ENCODE measurements at regions not wholly inside any gene's neighbourhood (a gene's known extent, or its start where the extent isn't known, plus 50 kb on each side); places are given as distances from the start of the nearest gene placed in this dataset.

DNA sequence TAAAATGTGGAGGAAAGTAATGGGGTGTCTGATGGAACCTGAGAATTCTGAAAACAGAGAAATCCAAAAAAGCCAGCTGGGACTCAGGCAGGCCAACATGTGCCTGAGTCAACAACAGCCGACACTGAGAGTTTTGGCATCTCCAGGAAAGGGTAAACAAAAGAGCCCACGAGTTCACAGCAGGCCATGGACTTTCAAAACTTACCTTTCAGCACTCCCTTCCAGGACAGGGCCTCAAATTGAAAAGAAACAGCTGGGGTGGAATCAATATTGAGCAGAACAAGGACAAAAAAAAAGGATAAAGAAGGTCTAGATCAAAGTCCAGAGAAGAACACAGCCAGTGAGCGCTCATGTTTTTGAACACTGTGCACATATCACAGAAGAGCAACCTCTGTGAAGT lies 735.4 kb upstream of the GRM7 start:
- DNase-seq, result no peak

DNA sequence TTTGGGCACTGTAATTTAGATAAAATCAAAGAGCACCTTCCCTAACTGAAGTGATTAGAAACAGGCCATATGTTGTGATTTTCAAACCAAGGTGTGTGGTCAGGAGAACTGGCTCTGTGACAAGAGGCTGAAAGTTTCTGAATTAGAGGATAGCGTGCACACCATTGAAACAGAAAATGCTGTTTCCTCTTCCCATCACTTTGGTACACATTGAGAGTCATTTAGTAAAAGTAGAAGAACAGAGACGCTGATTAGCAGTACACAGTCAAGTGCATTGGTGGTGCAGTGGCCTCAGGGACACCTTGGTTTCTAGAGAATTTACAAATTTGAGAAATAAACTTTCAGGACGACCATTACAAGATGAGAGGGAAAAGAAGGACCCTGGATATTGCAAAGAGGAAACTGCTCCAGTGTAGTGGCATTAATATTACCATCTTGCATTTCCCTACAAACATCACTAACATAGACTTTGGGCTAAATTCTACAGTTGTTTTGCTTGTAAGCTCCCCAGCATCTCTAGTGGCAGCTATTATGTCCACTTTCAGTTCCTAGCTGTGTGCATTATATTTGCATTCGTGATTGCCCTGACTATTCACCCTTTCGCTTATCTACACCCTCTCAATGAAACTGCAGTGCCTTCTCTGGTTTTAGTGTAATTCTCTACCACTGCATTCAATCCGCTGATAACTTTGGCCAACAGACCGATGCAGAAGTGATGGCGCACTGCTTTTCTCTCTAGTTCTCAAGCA lies 728.1 kb upstream of the GRM7 start:
- DNase-seq, result no peak

DNA sequence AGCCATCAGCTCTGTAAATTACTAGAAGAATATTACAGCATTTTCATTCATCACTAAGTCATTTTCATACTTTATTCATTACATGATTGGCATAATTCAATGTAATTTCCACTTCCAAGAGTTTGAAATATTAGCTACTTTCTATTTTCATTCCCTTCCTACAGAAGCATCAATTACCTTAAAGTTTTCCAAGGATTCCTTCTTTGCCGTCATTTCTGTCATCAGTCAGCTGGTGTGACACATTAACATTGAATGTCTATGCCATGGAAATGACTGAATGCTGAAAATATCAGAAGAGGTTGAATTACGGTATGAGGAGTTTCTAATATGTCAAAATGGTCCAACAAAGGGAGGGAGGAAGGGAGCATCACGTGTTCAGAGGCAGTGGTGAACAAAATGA lies 718.2 kb upstream of the GRM7 start:
- DNase-seq, result no peak

DNA sequence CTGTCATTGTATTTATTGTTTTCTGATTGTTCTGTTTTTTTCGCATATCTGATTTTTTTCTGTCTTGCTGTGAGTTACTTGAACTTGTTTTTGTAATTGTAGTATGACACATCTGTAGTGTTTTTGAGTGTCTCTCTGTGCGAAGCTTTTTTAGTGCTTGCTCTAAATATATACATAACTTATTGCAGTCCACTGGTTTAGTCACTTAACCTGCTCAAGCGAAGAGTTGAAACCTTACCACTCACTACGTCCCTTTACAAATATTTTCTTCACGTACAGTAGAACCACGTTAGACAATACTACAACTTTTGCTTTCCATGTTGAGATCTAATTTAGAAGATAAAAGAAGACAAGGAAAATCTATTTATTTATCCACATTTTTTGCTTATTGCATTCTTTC lies 713.0 kb upstream of the GRM7 start:
- no peak for DNase-seq

DNA sequence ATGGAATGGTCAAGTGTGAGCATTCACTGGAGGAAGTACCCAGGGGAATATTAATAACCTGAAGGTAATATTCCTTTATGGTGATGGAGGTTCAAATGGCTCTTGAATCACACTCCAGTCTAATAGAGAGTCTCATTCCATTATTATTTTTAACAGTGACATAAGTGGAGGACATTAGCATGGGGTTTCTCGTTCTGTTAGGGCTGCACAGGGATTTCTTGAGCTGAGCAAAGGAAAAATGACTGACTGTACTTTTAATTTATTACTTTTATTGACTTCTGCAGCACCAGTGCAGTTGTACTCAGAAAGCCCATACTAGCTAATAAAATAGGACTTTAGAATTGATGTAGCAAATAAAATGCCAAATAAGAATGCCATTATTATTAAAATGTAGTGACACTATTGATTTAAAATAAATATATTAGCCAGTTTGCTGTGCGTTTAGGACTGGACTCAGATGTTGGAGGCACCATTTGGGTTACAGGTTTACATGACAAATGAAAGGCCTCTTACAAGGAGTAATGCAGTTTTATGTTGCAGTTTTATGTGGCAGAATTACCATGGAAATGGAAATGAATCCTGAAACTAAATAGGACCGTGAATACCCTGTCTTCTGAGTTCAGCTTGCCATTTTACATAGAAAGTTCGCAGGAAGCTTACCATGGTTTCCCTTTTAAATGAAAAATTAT lies 705.1 kb upstream of the GRM7 start:
- DNase-seq, result no peak

DNA sequence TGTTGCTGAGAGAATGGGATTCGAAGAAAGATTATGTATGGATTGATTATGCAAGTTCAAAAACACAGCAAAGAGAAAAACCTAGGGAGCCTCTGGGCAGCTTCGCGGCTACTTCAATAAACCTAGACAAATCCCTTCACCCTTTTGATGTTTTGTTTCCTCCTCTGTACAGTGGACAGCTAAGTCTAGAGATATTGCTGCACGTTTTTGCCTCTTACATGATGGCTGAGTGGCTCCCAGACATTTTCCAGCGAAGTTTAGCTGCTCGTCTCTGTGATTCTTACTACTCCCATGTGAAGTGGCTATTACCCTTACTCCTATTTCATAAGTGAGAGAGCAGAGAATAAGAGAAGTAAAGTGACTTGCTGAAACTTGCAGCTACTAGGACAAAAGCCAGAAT lies 695.0 kb upstream of the GRM7 start:
- no peak for DNase-seq

DNA sequence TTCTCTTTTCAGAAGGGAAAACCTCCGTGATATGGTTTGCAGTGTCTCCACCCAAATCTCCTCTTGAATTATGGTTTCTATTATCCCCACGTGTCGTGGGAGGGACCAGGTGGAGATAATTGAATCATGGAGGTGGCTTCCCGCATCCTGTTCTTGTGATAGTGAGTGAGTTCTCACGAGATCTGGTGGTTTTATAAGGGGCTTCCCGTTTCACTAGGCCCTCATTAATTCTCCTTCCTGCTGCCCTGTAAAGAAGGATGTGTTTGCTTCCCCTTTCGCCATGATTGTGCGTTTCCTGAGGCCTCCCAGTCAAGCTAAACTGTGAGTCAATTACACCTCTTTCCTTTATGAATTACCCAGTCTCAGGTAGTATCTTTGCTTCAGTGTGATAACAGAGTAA lies 692.7 kb upstream of the GRM7 start:
- DNase-seq, result no peak

DNA sequence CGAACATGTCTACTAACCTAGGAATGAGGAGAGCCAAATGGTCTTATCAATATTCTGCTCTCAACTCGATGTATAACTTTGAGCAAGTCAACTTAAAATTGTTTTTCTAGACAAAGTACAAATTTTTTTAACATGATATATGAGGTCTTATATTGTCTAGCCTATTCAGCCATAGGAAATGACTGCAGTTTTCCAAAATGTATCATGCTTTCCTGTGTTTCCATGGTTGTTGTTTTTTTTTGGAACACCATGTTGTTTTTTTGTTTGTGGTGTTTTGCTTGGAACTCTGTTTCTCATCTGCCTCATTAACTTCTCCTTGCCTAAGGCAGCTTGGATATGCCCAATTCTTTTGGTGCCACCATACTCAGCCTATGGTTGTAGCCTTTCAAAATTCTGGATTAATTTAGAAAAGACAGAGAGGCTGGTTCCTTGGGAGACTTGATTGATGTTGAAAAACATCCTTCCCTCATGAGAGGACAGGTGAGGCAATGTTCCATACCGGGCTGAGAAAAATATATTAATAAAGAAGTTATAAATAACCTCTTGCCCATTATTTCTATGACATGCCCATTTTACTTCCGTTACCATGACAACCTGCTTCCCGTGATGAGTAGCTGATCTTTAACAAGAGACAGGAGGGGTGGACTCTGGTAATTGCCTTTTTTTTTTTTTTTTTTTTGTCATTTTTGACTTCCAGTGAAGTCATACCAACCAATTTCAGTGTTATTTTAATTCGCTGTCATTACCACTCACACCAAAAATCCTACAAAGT lies 687.9 kb upstream of the GRM7 start:
- DNase-seq, result no peak

DNA sequence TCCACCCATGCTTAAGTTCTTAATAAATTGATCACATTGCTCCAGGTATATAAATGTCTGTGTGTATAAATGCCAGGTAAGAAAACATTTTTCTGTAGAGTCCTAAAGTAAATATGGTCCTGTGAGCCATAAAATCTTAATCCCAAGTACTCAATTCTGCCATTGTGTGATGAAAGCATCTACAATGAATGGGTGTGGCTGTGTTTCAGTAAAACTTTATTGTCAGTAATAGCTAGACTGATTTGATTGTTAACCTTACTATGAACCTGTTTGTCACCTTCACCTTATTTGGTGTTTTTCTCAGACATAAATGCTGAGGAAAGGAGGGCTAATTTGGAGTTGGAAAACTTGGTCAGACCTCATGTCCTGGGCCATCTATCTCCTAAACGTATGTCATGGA lies 683.5 kb upstream of the GRM7 start:
- no peak for DNase-seq

DNA sequence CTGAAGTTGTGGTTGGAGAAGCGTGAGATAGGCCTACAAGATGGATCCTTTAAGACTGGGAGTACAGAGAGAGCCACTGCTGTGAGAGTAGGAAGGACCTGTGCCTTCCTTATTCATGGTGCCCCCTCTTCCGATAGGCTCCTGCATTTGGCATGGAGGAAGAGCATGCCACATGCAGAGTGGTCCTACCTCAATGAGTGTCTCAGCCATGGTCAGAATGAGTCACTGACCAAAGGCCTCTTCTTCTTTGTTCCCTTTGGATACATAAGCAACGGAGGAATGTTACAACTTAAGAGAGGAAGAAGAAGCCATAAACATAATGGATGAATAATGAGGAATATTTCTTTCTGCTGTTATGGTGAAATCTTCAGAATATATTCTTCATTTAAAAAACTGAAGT lies 681.2 kb upstream of the GRM7 start:
- no peak for DNase-seq

DNA sequence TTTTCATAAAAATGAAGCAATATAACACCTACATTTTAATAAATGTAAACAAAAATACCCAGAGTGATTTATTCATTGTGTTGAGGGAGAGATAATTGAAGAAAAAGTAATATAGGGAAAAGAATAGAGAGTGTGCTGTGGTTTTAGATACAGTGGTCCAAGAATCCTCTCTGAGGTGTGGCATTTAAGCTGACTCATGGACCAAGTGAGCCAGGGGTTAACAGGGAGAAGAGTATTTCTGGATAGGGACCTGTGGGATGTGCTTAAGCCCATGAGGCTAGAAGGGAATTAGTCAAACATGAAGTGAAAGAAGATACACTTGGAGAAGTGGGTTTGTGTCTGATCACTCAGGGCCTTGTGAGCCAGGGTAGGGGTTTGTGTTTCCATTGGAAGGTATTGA lies 680.7 kb upstream of the GRM7 start:
- DNase-seq, result no peak

DNA sequence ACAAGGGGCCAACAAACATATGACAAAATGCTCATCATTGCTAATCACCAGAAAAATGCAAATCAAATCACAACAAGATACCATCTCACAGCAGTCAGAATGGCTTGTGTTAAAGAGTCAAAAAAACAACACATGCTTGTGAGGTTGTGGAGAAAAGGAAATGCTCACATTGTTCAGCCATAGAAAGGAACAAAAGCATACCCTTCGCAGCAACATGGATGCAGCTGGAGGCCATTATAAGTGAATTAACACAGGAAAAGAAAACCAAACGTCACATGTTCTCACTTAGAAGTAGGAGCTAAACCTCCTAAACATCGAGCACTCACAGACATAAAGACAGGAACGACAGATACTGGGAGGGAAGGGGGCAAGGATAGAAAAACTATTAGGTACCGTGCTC lies 678.4 kb upstream of the GRM7 start:
- DNase-seq, result no peak

DNA sequence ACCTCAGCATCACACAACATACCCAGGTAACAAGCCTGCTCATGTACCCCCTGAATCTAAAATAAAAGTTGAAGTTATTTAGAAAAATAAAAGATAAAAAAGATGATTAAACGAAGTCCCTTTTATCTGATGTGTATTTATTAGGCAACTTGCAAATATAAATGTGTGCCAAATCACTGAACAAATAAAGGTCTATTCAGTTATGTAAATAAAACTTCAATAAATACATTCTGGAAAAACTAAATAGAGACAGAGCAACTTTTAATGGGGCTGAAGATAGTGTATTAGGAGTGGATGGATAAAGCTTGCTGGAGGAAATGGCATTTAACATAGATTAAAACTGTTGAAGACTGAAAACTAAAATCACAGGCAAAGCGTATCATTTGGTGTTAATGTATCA lies 678.0 kb upstream of the GRM7 start:
- no peak for DNase-seq

DNA sequence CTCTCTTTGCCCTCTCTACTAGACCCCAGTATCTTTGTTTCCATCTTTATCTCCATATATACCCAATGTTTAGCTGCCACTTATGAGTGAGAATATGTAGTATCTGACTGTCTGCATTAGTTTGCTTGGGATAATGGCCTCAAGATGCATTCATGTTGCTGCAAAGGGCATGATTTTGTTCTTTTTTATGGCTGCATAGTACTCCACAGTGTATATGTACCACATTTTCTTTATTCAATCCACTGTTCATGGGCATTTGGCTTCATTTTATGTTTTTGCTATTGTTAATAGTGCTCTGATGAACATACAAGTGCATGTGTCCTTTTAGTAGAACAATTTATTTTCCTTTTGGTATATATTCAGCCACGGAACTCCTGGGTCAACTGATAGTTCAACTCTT lies 671.5 kb upstream of the GRM7 start:
- no peak for DNase-seq

DNA sequence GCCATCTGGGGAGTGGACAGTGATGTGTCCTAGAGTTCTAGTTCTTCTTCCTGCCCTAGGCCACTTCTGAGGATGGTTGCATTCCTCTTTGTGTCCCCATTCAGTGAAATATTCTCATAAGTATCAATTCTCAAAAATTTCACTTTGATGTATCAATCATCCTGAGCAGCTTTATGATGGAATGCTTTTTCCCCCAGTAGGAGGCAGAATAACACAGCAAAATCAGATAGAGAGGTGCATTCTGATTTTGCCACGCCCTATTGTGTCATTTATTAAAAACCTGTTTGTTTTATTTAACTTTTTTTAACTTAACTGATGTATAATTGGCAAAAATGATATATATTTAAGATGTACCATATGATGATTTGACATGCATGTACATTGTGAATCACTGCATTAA lies 656.0 kb upstream of the GRM7 start:
- no peak for DNase-seq

DNA sequence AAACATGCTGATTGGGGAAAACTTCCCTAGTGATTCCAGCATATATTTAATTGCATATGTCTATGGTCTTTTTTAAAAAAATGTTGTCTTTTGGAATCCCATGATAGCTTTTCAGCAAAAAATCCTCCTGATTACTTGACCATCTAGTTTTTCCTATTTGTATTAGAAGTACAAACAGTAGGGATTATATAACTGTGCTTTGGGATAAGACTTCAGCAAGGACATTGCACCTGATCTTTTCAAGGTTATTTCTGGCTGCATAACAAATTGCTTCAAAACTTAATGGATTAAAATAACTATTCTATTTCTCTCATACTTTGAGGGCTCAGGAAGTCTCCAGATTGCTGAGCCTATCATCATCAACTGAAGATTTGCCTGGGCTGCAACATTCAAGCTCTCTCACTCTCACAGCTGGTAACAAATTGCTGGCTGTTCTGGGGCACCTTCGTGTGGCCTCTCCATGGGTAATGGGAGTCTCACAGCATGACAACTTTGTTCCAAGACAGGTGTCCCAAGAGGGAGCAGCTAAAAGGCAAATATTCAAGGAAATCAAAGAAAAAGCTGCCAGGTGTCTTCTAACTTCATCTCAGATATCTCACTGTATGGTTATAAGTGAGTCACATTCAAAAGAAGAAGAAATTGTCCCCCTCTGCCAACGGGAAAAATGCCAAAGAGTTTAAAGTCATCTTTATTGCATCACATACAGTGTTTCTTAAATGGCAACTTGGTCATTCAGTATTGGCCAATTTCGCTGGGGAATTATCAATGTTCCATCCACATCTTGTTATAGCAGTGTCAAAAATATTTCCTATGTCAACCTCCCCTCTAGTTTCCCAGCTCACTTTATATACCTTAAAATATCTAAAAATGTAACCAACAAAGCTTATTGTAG lies 644.5 kb upstream of the GRM7 start:
- no peak for DNase-seq

DNA sequence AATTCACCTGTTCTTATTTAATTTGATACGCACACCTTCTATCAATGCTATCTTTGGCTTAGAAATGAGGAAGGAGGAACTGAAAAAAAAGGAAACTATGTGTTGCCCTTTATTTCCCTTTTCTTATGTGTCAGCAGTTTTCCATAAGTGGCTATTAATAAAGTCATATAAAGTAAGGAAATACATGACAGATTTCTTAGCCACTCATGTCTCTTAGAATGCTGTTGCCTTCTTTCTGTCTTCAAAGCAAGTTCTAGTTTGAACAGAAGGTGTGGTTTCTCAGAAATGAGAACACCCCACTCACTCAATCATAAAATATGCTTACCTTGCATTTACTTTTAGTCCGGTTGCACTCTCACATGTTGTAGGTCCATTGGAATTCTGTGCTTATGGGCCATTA lies 640.5 kb upstream of the GRM7 start:
- DNase-seq, result no peak

DNA sequence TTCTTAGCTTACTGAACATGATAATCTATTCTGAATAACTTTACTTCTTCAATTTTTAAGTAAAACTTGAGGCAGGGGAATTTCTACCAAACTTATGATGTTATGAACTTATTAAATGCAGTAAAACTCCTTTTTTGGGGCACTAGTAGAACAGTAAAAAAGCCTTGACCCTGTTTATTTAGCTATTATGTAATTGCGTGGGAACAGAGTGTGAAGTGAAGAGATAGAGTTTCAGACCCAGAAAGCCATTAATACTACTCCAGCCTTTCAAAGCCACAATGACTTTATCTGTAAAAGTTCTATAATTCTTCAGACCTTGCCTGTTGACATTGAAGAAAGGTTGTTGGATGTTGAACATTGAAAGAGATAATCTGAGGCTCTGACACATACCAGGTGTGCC lies 638.8 kb upstream of the GRM7 start:
- DNase-seq, result no peak

DNA sequence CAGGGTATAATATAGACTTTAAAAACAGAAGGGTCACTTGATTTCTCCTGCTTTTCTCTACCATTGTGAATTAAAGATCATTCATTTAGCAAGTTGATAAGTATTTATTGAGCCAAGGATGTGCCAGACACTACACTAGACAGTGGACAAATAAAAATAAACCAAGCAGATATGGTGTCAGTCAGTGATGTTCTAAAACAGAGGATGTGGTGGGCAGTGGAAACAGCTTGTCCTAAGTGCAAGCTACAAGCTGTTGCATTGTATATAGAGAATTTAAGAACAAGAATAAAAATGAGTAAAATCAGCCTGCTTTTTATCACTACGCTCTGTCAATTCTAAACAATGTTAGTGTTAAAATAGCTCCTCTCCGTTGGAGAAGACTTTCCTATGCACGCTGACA lies 637.3 kb upstream of the GRM7 start:
- DNase-seq, result no peak

DNA sequence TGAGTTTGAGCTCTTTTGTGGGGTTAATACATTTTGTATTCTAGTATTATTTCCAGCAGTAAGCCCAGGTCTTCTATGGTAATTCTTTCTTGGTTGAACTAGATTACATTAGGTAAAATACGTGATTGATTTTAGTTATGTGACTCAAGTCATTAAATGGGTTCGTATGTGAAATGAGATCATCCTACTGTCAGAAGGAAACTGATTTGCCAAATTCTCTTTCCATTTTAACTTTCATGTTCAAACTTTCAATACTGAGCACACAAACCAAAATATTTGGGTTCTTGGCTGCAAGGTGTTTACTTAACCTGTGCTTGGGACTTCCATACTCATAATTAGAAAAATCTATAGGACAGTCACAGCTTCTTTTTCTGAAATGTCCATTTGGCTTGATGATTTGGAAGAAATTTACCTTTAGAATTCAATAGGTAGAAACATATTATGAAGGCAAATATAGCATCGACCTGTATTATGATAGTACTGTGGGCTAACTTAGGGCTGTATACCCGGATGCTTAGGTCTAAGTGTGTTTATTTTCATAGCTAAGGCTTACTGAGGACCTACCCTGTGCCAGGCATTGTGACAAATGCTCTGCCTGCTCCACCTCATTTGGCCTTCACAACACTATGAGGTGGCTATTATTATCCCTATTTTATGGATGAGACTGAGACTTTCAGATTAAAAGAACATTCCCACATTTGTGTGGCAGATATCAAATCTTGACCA lies 631.8 kb upstream of the GRM7 start:
- no peak for DNase-seq

DNA sequence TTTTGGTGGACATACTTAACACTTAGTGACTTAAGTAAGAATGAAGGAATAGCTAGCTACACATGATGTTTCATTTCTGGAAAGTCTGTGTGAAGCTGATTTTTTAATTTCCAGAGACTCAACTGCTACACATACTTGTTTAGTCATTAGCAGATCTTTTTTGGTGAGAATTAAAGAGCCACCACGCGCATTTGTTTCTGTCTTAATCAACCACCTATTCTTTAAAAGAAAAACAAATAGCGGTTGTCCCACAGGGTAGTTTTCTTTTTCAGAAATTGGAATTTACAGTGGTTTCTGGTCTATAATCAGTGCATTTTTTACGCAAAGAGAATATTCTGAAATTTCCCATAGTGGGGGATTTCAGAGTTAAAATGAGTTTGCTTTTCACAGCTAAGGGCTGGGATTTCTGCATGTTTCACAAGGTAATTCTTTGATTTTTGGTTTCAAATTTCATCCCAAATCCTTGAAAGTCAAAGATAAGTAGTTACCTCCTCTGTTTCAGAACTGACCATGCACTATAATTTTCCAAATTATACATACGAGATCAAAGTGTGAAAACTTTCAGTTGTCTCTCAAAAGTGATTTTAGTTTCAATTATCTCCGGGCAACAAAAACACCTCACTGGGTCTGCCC lies 631.0 kb upstream of the GRM7 start:
- no peak for DNase-seq

DNA sequence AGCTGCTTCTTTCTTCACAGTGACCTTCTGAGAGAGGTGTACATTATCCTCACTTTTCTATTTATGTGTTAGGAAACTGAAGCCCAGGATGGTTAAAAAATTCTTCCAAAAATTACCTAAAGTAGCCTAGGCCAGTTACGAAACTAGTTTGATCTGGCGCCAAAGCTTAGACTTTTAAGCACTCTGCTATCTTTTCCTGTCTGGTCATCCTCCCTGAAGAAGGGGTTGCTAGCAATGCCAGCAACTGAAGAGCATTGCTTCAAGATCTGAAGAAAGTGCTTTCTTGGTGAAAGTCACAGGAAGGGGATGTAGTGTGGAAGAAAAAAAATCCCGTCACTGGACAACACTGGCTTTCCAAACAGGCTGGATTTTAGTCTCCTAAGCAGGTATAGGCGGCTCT lies 618.8 kb upstream of the GRM7 start:
- DNase-seq, result no peak
